Calu3 (cell line): ENCODE measurements at regions not wholly inside any gene's neighbourhood (a gene's known extent, or its start where the extent isn't known, plus 50 kb on each side); places are given as distances from the start of the nearest gene placed in this dataset.

Experiments used
- BruUV-seq: library from RNA; stranded (reverse); fragments of 400-500 nt; replicated peaks from 2 replicates; lab custom pipeline; 2021; lab: Mats Ljungman, UMichigan
- CTCF ChIA-PET: fragments of 300-600 bp; sonication (Branson Sonifier 250); formaldehyde crosslinking; loops from one replicate; lab custom pipeline; 2022; ENCODE audit warnings: antibody characterized with exemption; lab: Charles Lee
- DNase-seq: peaks from one replicate; pipeline ENCODE4 v3.0.0; 2022
- H3K27ac Mint-ChIP-seq: one replicate; pipeline ENCODE4 v1.8.0; 2022; ENCODE audit warnings: mixed read lengths; ENCODE audit not compliant: unreplicated experiment
- H3K27me3 Mint-ChIP-seq: one replicate; pipeline ENCODE4 v1.8.0; 2022; ENCODE audit warnings: mixed read lengths; ENCODE audit not compliant: unreplicated experiment
- H3K36me3 Mint-ChIP-seq: one replicate; pipeline ENCODE4 v1.8.0; 2022; ENCODE audit warnings: mild to moderate bottlenecking, moderate library complexity, mixed read lengths; ENCODE audit not compliant: insufficient read depth, unreplicated experiment
- H3K4me1 Mint-ChIP-seq: one replicate; pipeline ENCODE4 v1.8.0; 2022; ENCODE audit warnings: mild to moderate bottlenecking, low read depth, mixed read lengths; ENCODE audit not compliant: unreplicated experiment
- H3K4me3 Mint-ChIP-seq: one replicate; pipeline ENCODE4 v1.8.0; 2022; ENCODE audit warnings: mild to moderate bottlenecking, low read depth, moderate library complexity, mixed read lengths; ENCODE audit not compliant: unreplicated experiment
- H3K9me3 Mint-ChIP-seq: one replicate; pipeline ENCODE4 v1.8.0; 2022; ENCODE audit warnings: low read depth, mixed read lengths; ENCODE audit not compliant: unreplicated experiment
- CTCF ChIP-seq: fragments of 200-600 bp; IDR thresholded peaks from one replicate; pipeline ENCODE4 v1.8.0; 2022; ENCODE audit warnings: antibody characterized with exemption; ENCODE audit not compliant: unreplicated experiment
- intact Hi-C: fragments of 100-400 bp; cut with micrococcal nuclease; formaldehyde crosslinking; loops from one replicate; pipeline ENCODE4 v1.10.0; 2022; ENCODE audit not compliant: unreplicated experiment

GRCh38 chr2:128492966-128493811 lies 174.5 kb upstream of the HS6ST1 start:
- no peak overlapping the region for H3K4me3 Mint-ChIP-seq
- BruUV-seq, result no TSS peak
- intact Hi-C loops, result loop anchor here (5.0 kb wide), 1 partner anchor 44 kb away; no protein-coding TSS in a partner anchor
- no peaks in the 10 kb centered on the region for H3K27me3 Mint-ChIP-seq
- H3K27ac Mint-ChIP-seq, result no peak overlapping the region
- peaks cover 6% of the 10 kb centered on the region for H3K9me3 Mint-ChIP-seq
- TF ChIP-seq CTCF, result no peak
- H3K4me1 Mint-ChIP-seq, result peaks cover 36% of the 10 kb centered on the region
- no peak for DNase-seq
- CTCF ChIA-PET, result no interaction called here
- H3K36me3 Mint-ChIP-seq, result peaks cover 16% of the 10 kb centered on the region

GRCh38 chr2:128493880-128494279 lies 175.2 kb upstream of the HS6ST1 start:
- Mint-ChIP-seq H3K9me3 (peaks cover 6% of the 10 kb centered on the region), H3K27ac (no peak overlapping the region), H3K27me3 (no peaks in the 10 kb centered on the region), H3K36me3 (peaks cover 16% of the 10 kb centered on the region), H3K4me1 (peaks cover 29% of the 10 kb centered on the region), H3K4me3 (no peak overlapping the region)
- no peak for TF ChIP-seq CTCF
- DNase-seq, result no peak
- CTCF ChIA-PET, result no interaction called here
- no TSS peak for BruUV-seq
- intact Hi-C loops, result loop anchor here (5.0 kb wide), 1 partner anchor 43 kb away; no protein-coding TSS in a partner anchor

- H3K4me3 Mint-ChIP-seq, result no peak overlapping the region
- peaks cover 16% of the 10 kb centered on the region for H3K36me3 Mint-ChIP-seq
- H3K27ac Mint-ChIP-seq, result no peak overlapping the region
- H3K9me3 Mint-ChIP-seq, result peaks cover 6% of the 10 kb centered on the region
- DNase-seq, result no peak
- H3K4me1 Mint-ChIP-seq, result peaks cover 25% of the 10 kb centered on the region
- BruUV-seq, result no TSS peak
- no peaks in the 10 kb centered on the region for H3K27me3 Mint-ChIP-seq
- no peak for TF ChIP-seq CTCF
- intact Hi-C loops, result loop anchor here (5.0 kb wide), 1 partner anchor 43 kb away; no protein-coding TSS in a partner anchor
- CTCF ChIA-PET, result no interaction called here
Observed at GRCh38 chr2:128494307-128494639, 175.6 kb upstream of the HS6ST1 start.

GRCh38 chr2:128494640-128495321 lies 176.1 kb upstream of the HS6ST1 start:
- Mint-ChIP-seq H3K27me3 (no peaks in the 10 kb centered on the region), H3K9me3 (peaks cover 6% of the 10 kb centered on the region), H3K4me3 (no peak overlapping the region), H3K27ac (no peak overlapping the region), H3K36me3 (peaks cover 12% of the 10 kb centered on the region), H3K4me1 (peaks cover 20% of the 10 kb centered on the region)
- CTCF ChIA-PET, result interaction anchor here (1.5 kb wide), 1 partner anchor 29 kb away, joined by 3 read pairs; no protein-coding TSS in a partner anchor
- no TSS peak for BruUV-seq
- intact Hi-C loops, result loop anchor here (5.0 kb wide), 1 partner anchor 43 kb away; no protein-coding TSS in a partner anchor
- DNase-seq, result no peak
- TF ChIP-seq CTCF, result no peak
